H9 (cell line): ENCODE measurements at regions not wholly inside any gene's neighbourhood (a gene's known extent, or its start where the extent isn't known, plus 50 kb on each side); places are given as distances from the start of the nearest gene placed in this dataset.

Experiments used
- DNase-seq: peaks from one replicate; pipeline ENCODE4 v3.0.0-alpha.2; 2017
- H2AFZ ChIP-seq: one replicate; pipeline ENCODE4 v1.6.1; 2013; ENCODE audit warnings: mild to moderate bottlenecking, low read length, control low read depth, moderate library complexity
- H2AK5ac ChIP-seq: 2 replicates; pipeline ENCODE4 v1.6.1; 2013; ENCODE audit warnings: low read length, control low read depth, mixed read lengths; ENCODE audit not compliant: insufficient read length
- H2BK120ac ChIP-seq: one replicate; pipeline ENCODE4 v1.6.1; 2013; ENCODE audit warnings: low read depth, mild to moderate bottlenecking, low read length, control low read depth, inconsistent platforms; ENCODE audit not compliant: poor library complexity, severe bottlenecking
- H2BK12ac ChIP-seq: 2 replicates; pipeline ENCODE4 v1.6.1; 2013; ENCODE audit warnings: low read length, control low read depth, mixed read lengths, low read depth; ENCODE audit not compliant: insufficient read length
- H2BK15ac ChIP-seq: 2 replicates; pipeline ENCODE4 v1.6.1; 2013; ENCODE audit warnings: low read depth, low read length, control low read depth
- H2BK20ac ChIP-seq: one replicate; pipeline ENCODE4 v1.6.1; 2013; ENCODE audit warnings: low read depth, mild to moderate bottlenecking, low read length, control low read depth, inconsistent platforms; ENCODE audit not compliant: poor library complexity, severe bottlenecking
- H2BK5ac ChIP-seq: 2 replicates; pipeline ENCODE4 v1.6.1; 2013; ENCODE audit warnings: low read length, control low read depth, mixed read lengths; ENCODE audit not compliant: insufficient read length
- H3K14ac ChIP-seq: 2 replicates; pipeline ENCODE4 v1.6.1; 2013; ENCODE audit warnings: low read length, control low read depth; ENCODE audit not compliant: insufficient read depth
- H3K18ac ChIP-seq: 2 replicates; pipeline ENCODE4 v1.6.1; 2013; ENCODE audit warnings: low read depth, mild to moderate bottlenecking, mixed read lengths, low read length, control low read depth; ENCODE audit not compliant: insufficient read length
- H3K23ac ChIP-seq: 2 replicates; pipeline ENCODE4 v1.6.1; 2013; ENCODE audit warnings: low read length, control low read depth, mixed read lengths, low read depth; ENCODE audit not compliant: insufficient read length
- H3K23me2 ChIP-seq: 2 replicates; pipeline ENCODE4 v1.6.1; 2013; ENCODE audit warnings: low read depth, mild to moderate bottlenecking, mixed read lengths, low read length, control low read depth; ENCODE audit not compliant: insufficient read length, poor library complexity, severe bottlenecking
- H3K27ac ChIP-seq: 2 replicates; pipeline ENCODE4 v1.5.1; 2013; ENCODE audit warnings: low read length, control low read depth, mixed read lengths, low read depth; ENCODE audit not compliant: insufficient read length
- H3K27me3 ChIP-seq: 2 replicates; pipeline ENCODE4 v1.6.1; 2013; ENCODE audit warnings: low read length, control low read depth, inconsistent platforms; ENCODE audit not compliant: insufficient read depth
- H3K4ac ChIP-seq: 2 replicates; pipeline ENCODE4 v1.6.1; 2013; ENCODE audit warnings: low read depth, mild to moderate bottlenecking, control low read depth, inconsistent platforms, low read length, moderate library complexity
- H3K4me1 ChIP-seq: 2 replicates; pipeline ENCODE4 v1.6.1; 2013; ENCODE audit warnings: low read length, control low read depth, inconsistent platforms; ENCODE audit not compliant: insufficient read depth
- H3K4me2 ChIP-seq: 2 replicates; pipeline ENCODE4 v1.6.1; 2013; ENCODE audit warnings: low read length, control low read depth, mixed read lengths; ENCODE audit not compliant: insufficient read length, insufficient read depth
- H3K56ac ChIP-seq: 2 replicates; pipeline ENCODE4 v1.6.1; 2013; ENCODE audit warnings: low read depth, mild to moderate bottlenecking, mixed read lengths, low read length, control low read depth; ENCODE audit not compliant: insufficient read length
- H3K79me1 ChIP-seq: 2 replicates; pipeline ENCODE4 v1.6.1; 2013; ENCODE audit warnings: low read depth, mild to moderate bottlenecking, moderate library complexity, low read length, control low read depth, inconsistent platforms; ENCODE audit not compliant: insufficient read depth, poor library complexity, severe bottlenecking
- H3K79me2 ChIP-seq: 2 replicates; pipeline ENCODE4 v1.6.1; 2013; ENCODE audit warnings: low read length, control low read depth, inconsistent platforms; ENCODE audit not compliant: insufficient read depth
- H3K9ac ChIP-seq: 2 replicates; pipeline ENCODE4 v1.6.1; 2013; ENCODE audit warnings: low read length, control low read depth, mixed read lengths; ENCODE audit not compliant: insufficient read length; ENCODE audit errors: extremely low read depth
- H3K9me3 ChIP-seq: one replicate; pipeline ENCODE4 v1.6.1; 2013; ENCODE audit warnings: low read depth, low read length, inconsistent platforms; ENCODE audit not compliant: control insufficient read depth
- H3T11ph ChIP-seq: one replicate; pipeline ENCODE4 v1.6.1; 2013; ENCODE audit warnings: mild to moderate bottlenecking, low read length, control low read depth, inconsistent platforms
- H4K20me1 ChIP-seq: one replicate; pipeline ENCODE4 v1.6.1; 2013; ENCODE audit not compliant: control insufficient read depth, insufficient read length, insufficient read depth
- H4K5ac ChIP-seq: 2 replicates; pipeline ENCODE4 v1.6.1; 2013; ENCODE audit warnings: low read depth, mild to moderate bottlenecking, mixed read lengths, low read length, control low read depth; ENCODE audit not compliant: insufficient read length
- H4K8ac ChIP-seq: replicated peaks from 2 replicates; pipeline ENCODE4 v1.6.1; 2013; ENCODE audit warnings: low read length, control low read depth, mixed read lengths, low read depth; ENCODE audit not compliant: insufficient read length
- H4K91ac ChIP-seq: 2 replicates; pipeline ENCODE4 v1.6.1; 2013; ENCODE audit warnings: low read depth, mild to moderate bottlenecking, moderate library complexity, mixed read lengths, low read length, control low read depth; ENCODE audit not compliant: insufficient read length
- H3K27ac Mint-ChIP-seq, 3 experiments: 2 replicates in 2 of 3; 3 replicates in 1 of 3; pipeline ENCODE4 v1.8.0; 2020 to 2021; ENCODE audit warnings: mixed read lengths in 3 of 3, mild to moderate bottlenecking in 1 of 3, moderate library complexity in 1 of 3
- H3K27me3 Mint-ChIP-seq: 2 replicates; pipeline ENCODE4 v1.8.0; 2021; ENCODE audit warnings: low read depth, mild to moderate bottlenecking, moderate library complexity, mixed read lengths
- H3K36me3 Mint-ChIP-seq, 3 experiments: 2 replicates in 2 of 3; 3 replicates in 1 of 3; pipeline ENCODE4 v1.8.0; 2020 to 2021; ENCODE audit warnings: low read depth in 3 of 3, mixed read lengths in 3 of 3; ENCODE audit not compliant: insufficient read depth in 1 of 3
- H3K4me1 Mint-ChIP-seq, 2 experiments: 2 replicates each; pipeline ENCODE4 v1.8.0; 2020; ENCODE audit warnings: mixed read lengths in 2 of 2
- H3K4me3 Mint-ChIP-seq, 2 experiments: 2 replicates in 1 of 2; 3 replicates in 1 of 2; pipeline ENCODE4 v1.8.0; 2020 to 2021; ENCODE audit warnings: mild to moderate bottlenecking in 2 of 2, mixed read lengths in 2 of 2, moderate library complexity in 1 of 2
- H3K9me3 Mint-ChIP-seq, 2 experiments: 2 replicates in 1 of 2; 3 replicates in 1 of 2; pipeline ENCODE4 v1.8.0; 2020; ENCODE audit warnings: mild to moderate bottlenecking in 2 of 2, mixed read lengths in 2 of 2, moderate library complexity in 1 of 2
- CTCF ChIP-seq: fragments of 200-600 bp; sonication (generic); conservative IDR thresholded peaks from 3 replicates; pipeline ENCODE4 v1.8.0; 2021; ENCODE audit warnings: antibody characterized with exemption, mild to moderate bottlenecking
- WGBS: extraction: QIAGEN DNeasy Blood & Tissue Kit; methylation state at CpG from one replicate; pipeline ENCODE4 v1.1.7; 2013; ENCODE audit warnings: missing lambda C conversion rate, low lambda C conversion rate, mixed read lengths; ENCODE audit not compliant: insufficient read length; ENCODE audit errors: extremely low coverage; 5-methylcytosine and 5-hydroxymethylcytosine counted together

- Histone ChIP-seq H2BK15ac (no peak overlapping the region), H2BK12ac (no peak overlapping the region), H3K4me1 (no peaks in the 10 kb centered on the region), H3K56ac (no peak overlapping the region), H4K5ac (no peak overlapping the region), H2BK5ac (no peak overlapping the region), H3K79me1 (no peaks in the 10 kb centered on the region), H2BK20ac (no peak overlapping the region), H4K20me1 (no peaks in the 10 kb centered on the region), H2AFZ (no peak overlapping the region), H3K9ac (no peak overlapping the region), H3T11ph (no peak overlapping the region), H3K23ac (no peak overlapping the region), H2AK5ac (no peak overlapping the region), H3K79me2 (no peaks in the 10 kb centered on the region), H3K4me2 (no peak overlapping the region), H3K27me3 (no peaks in the 10 kb centered on the region), H3K23me2 (no peaks in the 10 kb centered on the region), H2BK120ac (no peak overlapping the region), H3K14ac (no peak overlapping the region), H4K91ac (no peak overlapping the region), H3K4ac (no peak overlapping the region), H3K18ac (no peak overlapping the region), H4K8ac (no peak overlapping the region), H3K27ac (no peak overlapping the region), H3K9me3 (no peaks in the 10 kb centered on the region)
- TF ChIP-seq CTCF, result no peak
- H3K4me1 Mint-ChIP-seq, result no peaks in the 10 kb centered on the region
- no peaks in the 10 kb centered on the region; the same call in 1 of the 2 replicates for H3K27me3 Mint-ChIP-seq
- no peak overlapping the region for H3K4me3 Mint-ChIP-seq
- H3K9me3 Mint-ChIP-seq, result peaks cover 4 to 6% of the 10 kb centered on the region in 2 experiments
- H3K27ac Mint-ChIP-seq, result no peak overlapping the region
- WGBS, result no CpG with 5 or more reads among the region's 2 CpGs
- peaks cover 0 to 6% (median 4%) of the 10 kb centered on the region in 3 experiments; a peak in 5 of 7 replicates for H3K36me3 Mint-ChIP-seq
- DNase-seq, result no peak
Measured at GRCh38 chr1:217184854-217185253, 446.0 kb downstream of the GPATCH2 start.
